ENCODE measurements at regions not wholly inside any gene's neighbourhood (a gene's known extent, or its start where the extent isn't known, plus 50 kb on each side); places are given as distances from the start of the nearest gene placed in this dataset.
A peak's percentile ranks its signal among the peaks of the same experiment; 100 is the strongest.

GRCh38 chr11:119780222-119780953 lies 51.4 kb upstream of the NECTIN1 start:
- Histone ChIP-seq H3K9ac (ENCODE audit: extremely low read depth, insufficient read length, low read length) (no peak overlapping the region), H3K23ac (ENCODE audit: insufficient read length, low read depth, low read length) (no peak overlapping the region), H2AFZ (ENCODE audit: low read length) (no peak overlapping the region), H3K14ac (ENCODE audit: insufficient read depth, low read length) (no peak overlapping the region), H3K9me3 (ENCODE audit: control insufficient read depth, low read depth, low read length) (no peaks in the 10 kb centered on the region), H4K8ac (replicated peaks; ENCODE audit: insufficient read length, low read depth, low read length) (no peak overlapping the region), H3K56ac (ENCODE audit: insufficient read length, low read depth, low read length) (no peak overlapping the region), H3K23me2 (ENCODE audit: insufficient read length, low read depth, low read length, poor library complexity, severe bottlenecking) (no peaks in the 10 kb centered on the region), H3K18ac (ENCODE audit: insufficient read length, low read depth, low read length) (no peak overlapping the region), H2BK120ac (ENCODE audit: low read depth, low read length, poor library complexity, severe bottlenecking) (no peak overlapping the region), H3K4ac (ENCODE audit: low read depth, low read length) (no peak overlapping the region), H2BK15ac (ENCODE audit: low read depth, low read length) (no peak overlapping the region), H3K27ac (ENCODE audit: insufficient read length, low read depth, low read length) (no peak overlapping the region), H3K4me1 (ENCODE audit: insufficient read depth, low read length) (no peaks in the 10 kb centered on the region), H2BK5ac (ENCODE audit: insufficient read length, low read length) (no peak overlapping the region), H3K79me1 (ENCODE audit: insufficient read depth, low read depth, low read length, poor library complexity, severe bottlenecking) (no peaks in the 10 kb centered on the region), H2BK20ac (ENCODE audit: low read depth, low read length, poor library complexity, severe bottlenecking) (no peak overlapping the region), H4K20me1 (ENCODE audit: control insufficient read depth, insufficient read depth, insufficient read length) (no peaks in the 10 kb centered on the region), H2BK12ac (ENCODE audit: insufficient read length, low read depth, low read length) (no peak overlapping the region), H3K79me2 (ENCODE audit: insufficient read depth, low read length) (no peaks in the 10 kb centered on the region), H4K5ac (ENCODE audit: insufficient read length, low read depth, low read length) (no peak overlapping the region), H3K4me2 (ENCODE audit: insufficient read depth, insufficient read length, low read length) (no peak overlapping the region), H4K91ac (ENCODE audit: insufficient read length, low read depth, low read length) (no peak overlapping the region), H2AK5ac (ENCODE audit: insufficient read length, low read length) (no peak overlapping the region), H3K27me3 (ENCODE audit: insufficient read depth, low read length) (no peaks in the 10 kb centered on the region), H3T11ph (ENCODE audit: low read length) (no peak overlapping the region)
- Mint-ChIP-seq H3K4me1 (peaks cover 14 to 22% of the 10 kb centered on the region in 2 experiments), H3K36me3 (ENCODE audit: insufficient read depth in 1 of 3, low read depth in 3 of 3) (no peaks in the 10 kb centered on the region), H3K27ac (peak overlapping the region in 1 of 3 experiments; percentile 53; a peak in 2 of 7 replicates), H3K4me3 (no peak overlapping the region), H3K27me3 (ENCODE audit: low read depth) (peaks cover 37% of the 10 kb centered on the region), H3K9me3 (no peaks in the 10 kb centered on the region)
- TF ChIP-seq CTCF (conservative IDR thresholded peaks at IDR 0.05) = no peak
- no peak for DNase-seq
- no CpG with 5 or more reads among the region's 2 CpGs for WGBS (ENCODE audit: extremely low coverage, insufficient read length, low lambda C conversion rate)
